ENCODE measurements at regions not wholly inside any gene's neighbourhood (a gene's known extent, or its start where the extent isn't known, plus 50 kb on each side); places are given as distances from the start of the nearest gene placed in this dataset.

DNA sequence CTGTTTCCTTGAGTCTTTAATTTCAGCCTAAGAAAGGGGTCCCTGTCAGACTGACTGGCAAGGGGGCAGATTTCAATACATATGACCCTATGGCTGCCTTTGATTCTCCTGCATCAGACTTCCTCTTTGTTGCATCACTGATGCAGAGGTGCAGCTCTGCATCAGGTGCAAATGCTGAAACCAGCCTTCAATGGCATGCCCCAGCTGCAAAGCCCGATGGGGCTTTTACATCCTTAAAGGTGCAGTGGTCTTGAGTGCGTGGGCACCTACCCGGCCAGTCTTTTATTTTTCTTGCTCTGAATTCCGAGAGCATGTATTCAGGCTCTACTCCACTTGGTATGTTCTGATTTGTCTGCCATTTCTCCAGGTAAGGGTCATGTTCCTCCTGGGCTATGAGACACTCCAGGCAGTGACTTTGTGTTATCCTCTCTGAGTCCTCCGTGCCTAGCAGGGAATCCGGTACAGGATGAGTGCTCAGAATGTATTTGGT lies 169.5 kb downstream of the MYCN start:
- Histone ChIP-seq H3K4me3 (ENCODE audit: insufficient read depth, low read length, poor library complexity, severe bottlenecking) (no peak overlapping the region), H3K27ac (ENCODE audit: low read depth, low read length) (no peak overlapping the region), H3K9me3 (ENCODE audit: insufficient read depth, low read length) (no peaks in the 10 kb centered on the region), H3F3A (ENCODE audit: insufficient read depth) (no peaks in the 10 kb centered on the region), H3K4me2 (ENCODE audit: low read depth, low read length, poor library complexity, severe bottlenecking) (no peak overlapping the region), H3K36me3 (ENCODE audit: low read length) (no peaks in the 10 kb centered on the region), H4K20me1 (ENCODE audit: low read depth, low read length) (no peaks in the 10 kb centered on the region), H3K9ac (ENCODE audit: low read length) (no peak overlapping the region), H2AFZ (ENCODE audit: low read depth, low read length, severe bottlenecking) (no peak overlapping the region), H3K79me2 (ENCODE audit: insufficient read depth, low read length) (no peaks in the 10 kb centered on the region), H3K9me2 (replicated peaks; ENCODE audit: insufficient read depth, low read length) (no peaks in the 10 kb centered on the region), H3K27me3 (ENCODE audit: low read length) (no peaks in the 10 kb centered on the region)
- TF ChIP-seq, protein P1, sequence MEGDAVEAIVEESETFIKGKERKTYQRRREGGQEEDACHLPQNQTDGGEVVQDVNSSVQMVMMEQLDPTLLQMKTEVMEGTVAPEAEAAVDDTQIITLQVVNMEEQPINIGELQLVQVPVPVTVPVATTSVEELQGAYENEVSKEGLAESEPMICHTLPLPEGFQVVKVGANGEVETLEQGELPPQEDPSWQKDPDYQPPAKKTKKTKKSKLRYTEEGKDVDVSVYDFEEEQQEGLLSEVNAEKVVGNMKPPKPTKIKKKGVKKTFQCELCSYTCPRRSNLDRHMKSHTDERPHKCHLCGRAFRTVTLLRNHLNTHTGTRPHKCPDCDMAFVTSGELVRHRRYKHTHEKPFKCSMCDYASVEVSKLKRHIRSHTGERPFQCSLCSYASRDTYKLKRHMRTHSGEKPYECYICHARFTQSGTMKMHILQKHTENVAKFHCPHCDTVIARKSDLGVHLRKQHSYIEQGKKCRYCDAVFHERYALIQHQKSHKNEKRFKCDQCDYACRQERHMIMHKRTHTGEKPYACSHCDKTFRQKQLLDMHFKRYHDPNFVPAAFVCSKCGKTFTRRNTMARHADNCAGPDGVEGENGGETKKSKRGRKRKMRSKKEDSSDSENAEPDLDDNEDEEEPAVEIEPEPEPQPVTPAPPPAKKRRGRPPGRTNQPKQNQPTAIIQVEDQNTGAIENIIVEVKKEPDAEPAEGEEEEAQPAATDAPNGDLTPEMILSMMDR (IDR thresholded peaks at IDR 0.05; ENCODE audit: insufficient read depth, low read length, poor library complexity, severe bottlenecking), result no peak
- TF ChIP-seq EZH2phosphoT487 (conservative IDR thresholded peaks at IDR 0.05; ENCODE audit: low read length), result no peak

DNA sequence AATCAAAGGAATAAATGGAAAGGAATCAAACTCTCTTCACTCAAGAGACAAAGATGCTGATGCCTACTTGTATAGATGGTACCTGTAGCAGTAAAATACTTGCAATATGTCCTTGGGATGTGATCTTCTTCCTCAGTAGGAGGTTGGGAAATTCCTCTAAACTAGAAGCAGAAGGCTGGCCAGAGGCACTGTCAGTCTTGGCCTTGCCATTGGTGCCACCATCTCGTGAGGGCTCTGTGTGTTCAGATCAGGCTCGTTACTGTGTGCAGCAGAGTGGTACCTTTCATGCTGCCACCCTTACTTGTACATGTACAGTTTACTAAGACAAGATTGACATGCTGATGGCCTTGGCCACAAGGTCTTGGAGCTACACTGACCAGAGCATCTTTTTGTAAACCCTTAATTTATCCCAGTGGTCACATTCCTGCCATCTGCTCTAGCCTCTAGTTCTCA lies 169.0 kb downstream of the MYCN start:
- no peaks in the 10 kb centered on the region for H4K20me1 ChIP-seq (ENCODE audit: low read depth, low read length)
- H3K9me2 ChIP-seq (replicated peaks; ENCODE audit: insufficient read depth, low read length), result no peaks in the 10 kb centered on the region
- no peak overlapping the region for H3K27ac ChIP-seq (ENCODE audit: low read depth, low read length)
- H3K9ac ChIP-seq (ENCODE audit: low read length), result no peak overlapping the region
- H3K27me3 ChIP-seq (ENCODE audit: low read length), result no peaks in the 10 kb centered on the region
- H3K36me3 ChIP-seq (ENCODE audit: low read length), result no peaks in the 10 kb centered on the region
- H3F3A ChIP-seq (ENCODE audit: insufficient read depth), result no peaks in the 10 kb centered on the region
- no peak overlapping the region for H2AFZ ChIP-seq (ENCODE audit: low read depth, low read length, severe bottlenecking)
- H3K4me3 ChIP-seq (ENCODE audit: insufficient read depth, low read length, poor library complexity, severe bottlenecking), result no peak overlapping the region
- TF ChIP-seq, protein P1 (IDR thresholded peaks at IDR 0.05; ENCODE audit: insufficient read depth, low read length, poor library complexity, severe bottlenecking), result no peak
- TF ChIP-seq EZH2phosphoT487 (conservative IDR thresholded peaks at IDR 0.05; ENCODE audit: low read length), result no peak
- H3K4me2 ChIP-seq (ENCODE audit: low read depth, low read length, poor library complexity, severe bottlenecking), result no peak overlapping the region
- H3K79me2 ChIP-seq (ENCODE audit: insufficient read depth, low read length), result no peaks in the 10 kb centered on the region
- H3K9me3 ChIP-seq (ENCODE audit: insufficient read depth, low read length), result no peaks in the 10 kb centered on the region

DNA sequence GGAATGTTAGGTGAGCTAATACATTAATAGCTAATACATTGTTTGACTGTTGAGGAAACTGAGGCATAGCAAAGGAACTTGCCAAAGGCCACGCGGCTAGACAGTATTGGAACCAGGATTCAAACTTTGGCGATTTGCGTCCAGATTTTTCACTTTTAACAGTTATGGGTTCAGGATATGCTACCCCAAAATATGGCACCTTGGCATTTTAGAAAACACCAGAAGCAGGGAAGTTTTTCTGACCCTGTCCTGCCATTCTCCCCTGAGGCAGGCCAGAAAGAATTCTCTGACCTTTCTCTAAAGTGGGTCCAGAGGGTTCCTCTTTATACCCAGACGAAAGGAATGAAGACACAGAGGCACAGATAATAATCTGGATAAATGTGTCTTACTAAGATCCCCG lies 166.9 kb downstream of the MYCN start:
- H2AFZ ChIP-seq (ENCODE audit: low read depth, low read length, severe bottlenecking), result no peak overlapping the region
- H3K9ac ChIP-seq (ENCODE audit: low read length), result no peak overlapping the region
- no peaks in the 10 kb centered on the region for H3K9me2 ChIP-seq (replicated peaks; ENCODE audit: insufficient read depth, low read length)
- no peaks in the 10 kb centered on the region for H3K79me2 ChIP-seq (ENCODE audit: insufficient read depth, low read length)
- no peaks in the 10 kb centered on the region for H3K9me3 ChIP-seq (ENCODE audit: insufficient read depth, low read length)
- no peak overlapping the region for H3K27ac ChIP-seq (ENCODE audit: low read depth, low read length)
- TF ChIP-seq, protein P1 (IDR thresholded peaks at IDR 0.05; ENCODE audit: insufficient read depth, low read length, poor library complexity, severe bottlenecking), result no peak
- TF ChIP-seq EZH2phosphoT487 (conservative IDR thresholded peaks at IDR 0.05; ENCODE audit: low read length), result no peak
- no peak overlapping the region for H3K4me2 ChIP-seq (ENCODE audit: low read depth, low read length, poor library complexity, severe bottlenecking)
- H3K27me3 ChIP-seq (ENCODE audit: low read length), result no peaks in the 10 kb centered on the region
- H3F3A ChIP-seq (ENCODE audit: insufficient read depth), result no peaks in the 10 kb centered on the region
- H3K4me3 ChIP-seq (ENCODE audit: insufficient read depth, low read length, poor library complexity, severe bottlenecking), result no peak overlapping the region
- H4K20me1 ChIP-seq (ENCODE audit: low read depth, low read length), result no peaks in the 10 kb centered on the region
- no peaks in the 10 kb centered on the region for H3K36me3 ChIP-seq (ENCODE audit: low read length)
